ENCODE measurements at regions not wholly inside any gene's neighbourhood (a gene's known extent, or its start where the extent isn't known, plus 50 kb on each side); places are given as distances from the start of the nearest gene placed in this dataset.

DNA sequence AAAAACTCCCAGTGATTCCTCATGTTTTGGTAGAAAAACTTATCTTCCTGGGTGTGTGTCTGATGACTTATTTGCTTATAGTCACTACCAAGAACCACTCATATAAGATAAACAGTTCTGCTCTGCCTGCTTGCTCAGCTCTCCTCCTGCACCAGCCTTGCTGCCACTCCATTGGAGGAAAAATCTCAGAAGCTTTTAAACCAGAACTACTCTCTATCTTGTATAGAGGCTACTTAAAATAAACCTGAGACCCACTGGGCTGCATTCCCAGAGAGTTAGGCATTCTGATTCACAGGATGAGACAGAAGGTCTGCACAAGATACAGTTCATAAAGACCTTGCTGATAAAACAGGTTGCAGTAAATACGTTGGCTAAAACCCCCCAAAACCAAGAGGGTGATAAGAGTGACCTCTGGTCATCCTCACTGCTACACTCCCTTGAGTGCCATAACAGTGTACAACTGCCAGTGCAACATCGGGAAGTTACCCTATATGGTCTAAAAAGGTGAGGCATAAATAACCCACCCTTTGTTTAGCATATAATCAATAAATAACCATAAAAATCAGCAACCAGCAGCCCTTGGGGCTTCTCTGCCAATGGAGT, 728.3 kb downstream of the EPHA7 start:
- TF ChIP-seq, protein P1, sequence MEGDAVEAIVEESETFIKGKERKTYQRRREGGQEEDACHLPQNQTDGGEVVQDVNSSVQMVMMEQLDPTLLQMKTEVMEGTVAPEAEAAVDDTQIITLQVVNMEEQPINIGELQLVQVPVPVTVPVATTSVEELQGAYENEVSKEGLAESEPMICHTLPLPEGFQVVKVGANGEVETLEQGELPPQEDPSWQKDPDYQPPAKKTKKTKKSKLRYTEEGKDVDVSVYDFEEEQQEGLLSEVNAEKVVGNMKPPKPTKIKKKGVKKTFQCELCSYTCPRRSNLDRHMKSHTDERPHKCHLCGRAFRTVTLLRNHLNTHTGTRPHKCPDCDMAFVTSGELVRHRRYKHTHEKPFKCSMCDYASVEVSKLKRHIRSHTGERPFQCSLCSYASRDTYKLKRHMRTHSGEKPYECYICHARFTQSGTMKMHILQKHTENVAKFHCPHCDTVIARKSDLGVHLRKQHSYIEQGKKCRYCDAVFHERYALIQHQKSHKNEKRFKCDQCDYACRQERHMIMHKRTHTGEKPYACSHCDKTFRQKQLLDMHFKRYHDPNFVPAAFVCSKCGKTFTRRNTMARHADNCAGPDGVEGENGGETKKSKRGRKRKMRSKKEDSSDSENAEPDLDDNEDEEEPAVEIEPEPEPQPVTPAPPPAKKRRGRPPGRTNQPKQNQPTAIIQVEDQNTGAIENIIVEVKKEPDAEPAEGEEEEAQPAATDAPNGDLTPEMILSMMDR (IDR thresholded peaks at IDR 0.05), result no peak
- no peak for TF ChIP-seq POLR2A (IDR thresholded peaks at IDR 0.05)
